Occipital lobe (tissue), 1 donor: ENCODE measurements at regions not wholly inside any gene's neighbourhood (a gene's known extent, or its start where the extent isn't known, plus 50 kb on each side); places are given as distances from the start of the nearest gene placed in this dataset.
A peak's percentile ranks its signal among the peaks of the same experiment; 100 is the strongest.

Source experiments
- DNase-seq: peaks from one replicate; lab custom pipeline; 2025; lab: John Stamatoyannopoulos, UW

- DNase-seq, result no peak
Observed at GRCh38 chr6:18931086-18931485, 543.9 kb downstream of the RNF144B start.

GRCh38 chr6:18958146-18958545 lies 571.0 kb downstream of the RNF144B start:
- DNase-seq, result no peak

- no peak for DNase-seq
Observed at GRCh38 chr6:18961566-18961965, 574.4 kb downstream of the RNF144B start.

GRCh38 chr6:18962361-18962905 lies 575.3 kb downstream of the RNF144B start:
- DNase-seq, result no peak

- no peak for DNase-seq
Observed at GRCh38 chr6:18963439-18963838, 576.3 kb downstream of the RNF144B start.

GRCh38 chr6:18973251-18973650 lies 586.1 kb downstream of the RNF144B start:
- DNase-seq, result no peak

GRCh38 chr6:18976091-18976490 lies 588.9 kb downstream of the RNF144B start:
- no peak for DNase-seq

GRCh38 chr6:18976966-18977365 lies 589.8 kb downstream of the RNF144B start:
- DNase-seq, result no peak

- no peak for DNase-seq
Observed at GRCh38 chr6:18978337-18979128, 591.4 kb downstream of the RNF144B start.

- DNase-seq, result no peak
Observed at GRCh38 chr6:18985061-18985460, 597.9 kb downstream of the RNF144B start.

- DNase-seq, result no peak
Observed at GRCh38 chr6:18985996-18986395, 598.8 kb downstream of the RNF144B start.

- no peak for DNase-seq
Observed at GRCh38 chr6:18988636-18989035, 601.5 kb downstream of the RNF144B start.

- DNase-seq, result peak; percentile 16
Observed at GRCh38 chr6:18990059-18990978, 603.2 kb downstream of the RNF144B start.

GRCh38 chr6:18997375-18997826 lies 610.3 kb downstream of the RNF144B start:
- no peak for DNase-seq

GRCh38 chr6:19002976-19003560 lies 615.9 kb downstream of the RNF144B start:
- DNase-seq, result no peak

GRCh38 chr6:19004176-19004575 lies 617.0 kb downstream of the RNF144B start:
- DNase-seq, result no peak

- DNase-seq, result no peak
Observed at GRCh38 chr6:19009769-19010168, 622.6 kb downstream of the RNF144B start.

GRCh38 chr6:19013026-19013705 lies 626.0 kb downstream of the RNF144B start:
- DNase-seq, result no peak

GRCh38 chr6:19024737-19025136 lies 637.6 kb downstream of the RNF144B start:
- no peak for DNase-seq

GRCh38 chr6:19028201-19028600 lies 641.1 kb downstream of the RNF144B start:
- no peak for DNase-seq
